ENCODE measurements at regions not wholly inside any gene's neighbourhood (a gene's known extent, or its start where the extent isn't known, plus 50 kb on each side); places are given as distances from the start of the nearest gene placed in this dataset.

DNA sequence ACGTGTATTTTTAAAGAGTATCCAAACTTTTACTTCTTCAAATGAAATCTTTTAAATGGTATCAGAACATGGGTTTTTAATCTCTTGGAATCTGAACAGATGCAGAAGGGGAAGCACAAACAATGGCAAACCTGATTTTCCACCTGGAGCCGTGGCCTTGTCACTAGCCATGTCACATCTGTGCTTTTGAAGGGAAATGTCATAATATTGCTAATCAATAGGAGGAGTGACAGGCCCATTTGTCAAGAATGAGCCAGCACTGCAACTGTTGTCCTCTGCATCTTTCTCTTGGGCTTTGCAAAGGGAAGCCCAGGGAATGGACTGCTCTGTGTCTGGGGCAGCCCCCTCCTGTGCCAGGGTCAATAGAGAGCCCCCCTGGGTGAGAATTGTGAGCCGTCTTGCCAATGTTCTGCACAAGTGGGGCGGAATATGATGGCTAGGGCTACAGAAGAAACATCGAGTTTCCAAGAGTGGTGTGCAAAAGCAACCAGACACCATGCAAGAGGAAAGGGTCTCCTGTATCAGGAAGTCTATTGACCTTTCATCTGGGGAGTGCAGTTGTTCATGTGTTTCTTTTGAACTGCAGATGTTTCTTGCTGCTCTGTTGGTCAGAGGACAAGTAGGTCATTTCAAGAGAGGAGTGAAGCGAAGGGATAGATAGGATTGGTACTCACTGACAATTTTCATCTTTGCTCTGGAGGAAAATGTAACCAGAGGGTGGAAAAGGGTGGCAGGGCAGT lies 181.8 kb upstream of the NPVF start:
- no peaks in the 10 kb centered on the region for H3K27me3 ChIP-seq (ENCODE audit: control insufficient read depth in 2 of 2, insufficient read depth in 2 of 2, low read length in 2 of 2)
- no peak for DNase-seq (ENCODE audit: low read depth, low spot score)
- intact Hi-C loops (cut with micrococcal nuclease) (no loop called here), dilution Hi-C loops (cut with MboI; ENCODE audit: extremely low pct_ligation_motif_present, low sequenced_read_pairs) (no loop called here)
- H2AFZ ChIP-seq (ENCODE audit: low read depth, low read length) = no peak overlapping the region
- BruUV-seq (replicated peaks) = no TSS peak
- H4K20me1 ChIP-seq (replicated peaks; ENCODE audit: control insufficient read depth, extremely low read depth, insufficient read depth, low read length) = no peaks in the 10 kb centered on the region
- no peak overlapping the region for H3K27ac ChIP-seq (ENCODE audit: insufficient read depth, low read depth, low read length)
- H3K9me3 ChIP-seq (replicated peaks; ENCODE audit: control insufficient read depth, insufficient read depth, low read length) = no peaks in the 10 kb centered on the region
- FAIRE-seq = no peak
- no peaks in the 10 kb centered on the region for H3K36me3 ChIP-seq (ENCODE audit: control insufficient read depth in 2 of 2, extremely low read depth in 1 of 2, insufficient read depth in 2 of 2, low read length in 2 of 2)
- CTCF ChIA-PET = interaction anchor here (0.8 kb wide), 1 partner anchor 28 kb away, joined by 3 read pairs; no protein-coding TSS in a partner anchor
- TF ChIP-seq GATA2 (IDR thresholded peaks at IDR 0.05; ENCODE audit: insufficient read depth, insufficient read length, low read depth, low read length) (no peak), JUN (IDR thresholded peaks at IDR 0.05; ENCODE audit: borderline replicate concordance, insufficient read depth, insufficient read length, low read depth) (no peak), FOS (IDR thresholded peaks at IDR 0.05; ENCODE audit: borderline replicate concordance, insufficient read depth, low read length) (no peak), EZH2 (IDR thresholded peaks at IDR 0.05; ENCODE audit: borderline replicate concordance, low read depth, low read length, severe bottlenecking) (no peak), POLR2AphosphoS5 (IDR thresholded peaks at IDR 0.05; ENCODE audit: insufficient read depth, low read depth, low read length) (no peak), POLR2A (IDR thresholded peaks at IDR 0.05; ENCODE audit: low read depth, low read length) (no peak), MYC (IDR thresholded peaks at IDR 0.05; ENCODE audit: low read depth, low read length) (no peak)
- TF ChIP-seq, protein P1, sequence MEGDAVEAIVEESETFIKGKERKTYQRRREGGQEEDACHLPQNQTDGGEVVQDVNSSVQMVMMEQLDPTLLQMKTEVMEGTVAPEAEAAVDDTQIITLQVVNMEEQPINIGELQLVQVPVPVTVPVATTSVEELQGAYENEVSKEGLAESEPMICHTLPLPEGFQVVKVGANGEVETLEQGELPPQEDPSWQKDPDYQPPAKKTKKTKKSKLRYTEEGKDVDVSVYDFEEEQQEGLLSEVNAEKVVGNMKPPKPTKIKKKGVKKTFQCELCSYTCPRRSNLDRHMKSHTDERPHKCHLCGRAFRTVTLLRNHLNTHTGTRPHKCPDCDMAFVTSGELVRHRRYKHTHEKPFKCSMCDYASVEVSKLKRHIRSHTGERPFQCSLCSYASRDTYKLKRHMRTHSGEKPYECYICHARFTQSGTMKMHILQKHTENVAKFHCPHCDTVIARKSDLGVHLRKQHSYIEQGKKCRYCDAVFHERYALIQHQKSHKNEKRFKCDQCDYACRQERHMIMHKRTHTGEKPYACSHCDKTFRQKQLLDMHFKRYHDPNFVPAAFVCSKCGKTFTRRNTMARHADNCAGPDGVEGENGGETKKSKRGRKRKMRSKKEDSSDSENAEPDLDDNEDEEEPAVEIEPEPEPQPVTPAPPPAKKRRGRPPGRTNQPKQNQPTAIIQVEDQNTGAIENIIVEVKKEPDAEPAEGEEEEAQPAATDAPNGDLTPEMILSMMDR (IDR thresholded peaks at IDR 0.05; ENCODE audit: extremely low read depth in 1 of 2, insufficient read depth in 1 of 2, low read depth in 1 of 2, low read length in 2 of 2) = no peak
- TF ChIP-seq, protein P2, sequence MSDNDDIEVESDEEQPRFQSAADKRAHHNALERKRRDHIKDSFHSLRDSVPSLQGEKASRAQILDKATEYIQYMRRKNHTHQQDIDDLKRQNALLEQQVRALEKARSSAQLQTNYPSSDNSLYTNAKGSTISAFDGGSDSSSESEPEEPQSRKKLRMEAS (IDR thresholded peaks at IDR 0.05; ENCODE audit: insufficient read depth, insufficient read length) = no peak
- no peaks in the 10 kb centered on the region for H3K9me1 ChIP-seq (replicated peaks; ENCODE audit: control insufficient read depth, extremely low read depth, insufficient read depth, low read length)
- H3K4me1 ChIP-seq (ENCODE audit: control insufficient read depth, extremely low read depth, insufficient read depth, low read length) = no peaks in the 10 kb centered on the region
- no peaks in the 10 kb centered on the region for H3K79me2 ChIP-seq (ENCODE audit: control insufficient read depth, insufficient read depth, low read length)
- H3K4me2 ChIP-seq (ENCODE audit: insufficient read depth, low read length) = no peak overlapping the region
- no peak overlapping the region for H3K9ac ChIP-seq (replicated peaks; ENCODE audit: extremely low read depth, insufficient read depth, low read length)
- H3K4me3 ChIP-seq (replicated peaks in 1 of 3; ENCODE audit: insufficient read depth in 1 of 3, low read depth in 1 of 3, low read length in 3 of 3) = no peak overlapping the region
- POLR2A ChIA-PET = no interaction called here
